Body of pancreas (tissue), 4 donors: ENCODE measurements at regions not wholly inside any gene's neighbourhood (a gene's known extent, or its start where the extent isn't known, plus 50 kb on each side); places are given as distances from the start of the nearest gene placed in this dataset.
"Not testable (repeated sequence)": the region's sequence is repeated elsewhere in the genome, so short reads cannot be mapped to it uniquely, and the experiment has no call there.

Experiments
- ATAC-seq: fragments of 150-250 bp; one replicate; pipeline ENCODE4 v1.9.1; 2016
- DNase-seq, 4 donors: peaks; one replicate each; pipeline ENCODE4 v3.0.0-alpha.2; 2019
- H3K27ac ChIP-seq, 4 donors: fragments of 200-600 bp; sonication (generic); 1 replicate in 3 of 4; 2 replicates in 1 of 4; pipeline versions ENCODE4 v1.5.1 to v1.6.1; 2016 to 2019; ENCODE audit warnings: mild to moderate bottlenecking in 1 of 4, mixed read lengths in 1 of 4, moderate library complexity in 1 of 4
- H3K27me3 ChIP-seq, 2 donors: fragments of 200-600 bp; sonication (generic); one replicate each; pipeline ENCODE4 v1.6.0; 2016; ENCODE audit warnings: mild to moderate bottlenecking in 1 of 2
- H3K36me3 ChIP-seq, 2 donors: fragments of 200-600 bp; sonication (generic); replicated peaks in 1 of 2; 2 replicates each; pipeline ENCODE4 v1.5.1; 2016; ENCODE audit warnings: low read depth in 2 of 2; ENCODE audit not compliant: insufficient read depth in 1 of 2
- H3K4me1 ChIP-seq: fragments of 200-600 bp; sonication (generic); one replicate; pipeline ENCODE4 v1.6.0; 2016
- H3K4me3 ChIP-seq, 2 donors: fragments of 200-600 bp; sonication (generic); 1 replicate in 1 of 2; 2 replicates in 1 of 2; pipeline ENCODE4 v1.5.1; 2016 to 2019
- H3K9me3 ChIP-seq, 3 donors: fragments of 200-600 bp; sonication (generic); 1 replicate in 2 of 3; 2 replicates in 1 of 3; pipeline ENCODE4 v1.5.1; 2016
- POLR2A ChIP-seq, 3 donors: fragments of 450-650 bp; IDR thresholded peaks; one replicate each; pipeline ENCODE4 v1.6.1; 2016; ENCODE audit warnings: antibody characterized with exemption in 3 of 3, mild to moderate bottlenecking in 2 of 3
- WGBS, 2 donors: methylation state at CpG; one replicate each; pipeline ENCODE4 v1.1.5; 2017; 5-methylcytosine and 5-hydroxymethylcytosine counted together
- intact Hi-C: fragments of 100-400 bp; cut with DNase I; formaldehyde crosslinking; loops from one replicate; pipeline ENCODE4 v1.15.1; 2023
- TF ChIP-seq, protein P1 (sequence below), 7 experiments: fragments of 450-650 bp in 4 of 7; fragments of 200-600 bp in 3 of 7; sonication (generic) in 3 of 7; IDR thresholded peaks; one replicate each; pipeline ENCODE4 v1.5.1; 2016 to 2019; ENCODE audit warnings: antibody characterized with exemption in 7 of 7

DNA sequence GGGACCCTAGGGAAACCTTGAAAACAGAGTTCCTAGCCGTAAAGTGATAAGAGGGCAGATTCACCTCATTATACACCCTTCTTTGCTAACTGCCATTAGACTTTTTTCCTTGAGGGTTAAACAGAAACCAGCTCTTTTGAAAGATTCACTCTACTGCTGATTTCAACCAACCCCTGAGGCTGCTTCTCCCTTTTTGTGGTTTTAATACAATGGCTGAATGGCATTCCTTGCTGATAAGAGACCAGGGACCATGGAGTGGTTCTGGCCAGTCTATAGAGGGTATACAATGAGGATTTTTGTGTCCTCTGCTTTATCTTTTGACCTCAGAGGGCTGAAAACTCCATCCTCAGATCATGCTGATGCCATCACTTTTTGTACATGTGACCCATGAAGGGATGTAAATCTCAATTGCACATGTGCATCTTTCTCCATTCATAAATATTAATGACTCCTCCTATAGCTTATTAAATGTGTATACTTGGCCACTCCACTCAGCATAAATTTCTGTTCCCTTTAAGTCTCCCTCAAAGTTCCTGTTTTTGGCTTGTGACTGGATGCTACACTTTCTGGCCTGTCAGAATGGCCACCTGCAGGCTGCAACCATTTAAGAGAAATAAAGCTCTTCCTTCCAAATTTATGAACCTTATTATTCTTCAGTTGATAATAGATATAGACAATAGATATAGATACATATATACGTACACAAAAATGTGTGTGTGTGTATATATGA, 233.8 kb upstream of the SEL1L start:
- 74 to 77% methylated on average over 2 of the region's 2 CpGs for WGBS, 2 donors
- DNase-seq (no peak), ATAC-seq (no peak)
- H3K36me3 ChIP-seq = no peaks in the 10 kb centered on the region
- H3K4me1 ChIP-seq = no peaks in the 10 kb centered on the region
- intact Hi-C loops = no loop called here
- no peaks in the 10 kb centered on the region for H3K9me3 ChIP-seq
- H3K27me3 ChIP-seq = no peaks in the 10 kb centered on the region
- no peak overlapping the region for H3K4me3 ChIP-seq
- no peak overlapping the region for H3K27ac ChIP-seq
- TF ChIP-seq POLR2A (IDR thresholded peaks at IDR 0.05) = no peak
- TF ChIP-seq, protein P1, sequence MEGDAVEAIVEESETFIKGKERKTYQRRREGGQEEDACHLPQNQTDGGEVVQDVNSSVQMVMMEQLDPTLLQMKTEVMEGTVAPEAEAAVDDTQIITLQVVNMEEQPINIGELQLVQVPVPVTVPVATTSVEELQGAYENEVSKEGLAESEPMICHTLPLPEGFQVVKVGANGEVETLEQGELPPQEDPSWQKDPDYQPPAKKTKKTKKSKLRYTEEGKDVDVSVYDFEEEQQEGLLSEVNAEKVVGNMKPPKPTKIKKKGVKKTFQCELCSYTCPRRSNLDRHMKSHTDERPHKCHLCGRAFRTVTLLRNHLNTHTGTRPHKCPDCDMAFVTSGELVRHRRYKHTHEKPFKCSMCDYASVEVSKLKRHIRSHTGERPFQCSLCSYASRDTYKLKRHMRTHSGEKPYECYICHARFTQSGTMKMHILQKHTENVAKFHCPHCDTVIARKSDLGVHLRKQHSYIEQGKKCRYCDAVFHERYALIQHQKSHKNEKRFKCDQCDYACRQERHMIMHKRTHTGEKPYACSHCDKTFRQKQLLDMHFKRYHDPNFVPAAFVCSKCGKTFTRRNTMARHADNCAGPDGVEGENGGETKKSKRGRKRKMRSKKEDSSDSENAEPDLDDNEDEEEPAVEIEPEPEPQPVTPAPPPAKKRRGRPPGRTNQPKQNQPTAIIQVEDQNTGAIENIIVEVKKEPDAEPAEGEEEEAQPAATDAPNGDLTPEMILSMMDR (IDR thresholded peaks at IDR 0.05) = no peak

DNA sequence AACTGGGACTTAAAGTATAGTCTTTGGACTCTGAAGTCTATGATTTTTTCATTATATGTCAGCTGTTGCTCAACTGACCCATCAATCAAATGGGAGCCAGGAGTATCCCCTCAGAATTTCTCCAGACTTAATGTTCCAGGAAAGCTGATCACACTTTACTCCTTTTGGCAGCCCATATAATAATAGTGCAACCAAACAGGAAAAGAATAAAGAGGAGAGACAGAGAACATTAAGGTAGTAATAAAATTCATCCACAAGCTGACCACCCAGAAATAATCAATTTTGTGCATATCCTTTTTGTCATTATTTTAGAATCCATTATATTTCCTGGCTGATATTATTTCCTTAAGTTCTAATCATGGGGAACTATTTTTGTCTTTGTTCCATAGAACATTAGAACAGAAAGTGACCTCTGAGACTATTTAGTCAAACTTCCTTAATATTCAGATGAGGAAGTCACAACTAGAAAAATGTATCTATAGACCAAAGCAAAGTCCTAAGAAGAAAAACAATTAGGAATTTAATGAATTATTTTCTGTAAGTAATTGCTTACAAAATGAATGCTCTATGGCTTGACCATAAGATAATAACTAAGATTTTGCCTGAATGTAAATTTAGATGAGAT, 238.1 kb upstream of the SEL1L start:
- no peaks in the 10 kb centered on the region for H3K27me3 ChIP-seq

DNA sequence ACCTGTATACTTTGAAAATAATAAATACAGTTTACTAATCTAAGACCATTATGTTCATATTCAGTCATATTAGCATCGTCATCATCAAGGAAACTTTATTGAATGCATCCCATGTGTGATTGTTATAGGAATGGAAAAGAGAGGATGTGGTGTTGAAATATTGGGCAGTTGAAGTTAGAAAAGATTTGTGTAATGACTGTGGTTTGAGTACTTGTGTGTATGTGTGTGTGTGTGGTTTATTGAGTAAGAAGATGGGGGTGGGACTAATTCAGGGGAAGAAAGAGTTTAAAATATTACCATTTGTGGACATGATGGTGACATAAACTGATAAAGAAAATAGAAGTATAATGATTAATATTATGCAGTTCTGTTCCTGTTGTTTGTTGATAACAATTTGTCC, 238.7 kb upstream of the SEL1L start:
- Histone ChIP-seq H3K4me1 (no peaks in the 10 kb centered on the region), H3K9me3 (no peaks in the 10 kb centered on the region), H3K36me3 (no peaks in the 10 kb centered on the region), H3K4me3 (no peak overlapping the region), H3K27me3 (no peaks in the 10 kb centered on the region), H3K27ac (no peak overlapping the region)
- intact Hi-C loops = no loop called here
- WGBS, 2 donors = 73 to 85% methylated on average over 1 of the region's 1 CpG
- no peak for ATAC-seq
- TF ChIP-seq, protein P1 (IDR thresholded peaks at IDR 0.05) = no peak
- no peak for TF ChIP-seq POLR2A (IDR thresholded peaks at IDR 0.05)
- DNase-seq = no peak

More for the DNA sequence above, 238.1 kb upstream of the SEL1L start:
- H3K4me1 ChIP-seq = no peaks in the 10 kb centered on the region
- TF ChIP-seq POLR2A (IDR thresholded peaks at IDR 0.05) = no peak
- TF ChIP-seq, protein P1 (IDR thresholded peaks at IDR 0.05) = no peak
- H3K27ac ChIP-seq = no peak overlapping the region
- H3K4me3 ChIP-seq = no peak overlapping the region
- H3K9me3 ChIP-seq = no peaks in the 10 kb centered on the region
- intact Hi-C loops = no loop called here
- DNase-seq = no peak
- ATAC-seq = no peak
- no peaks in the 10 kb centered on the region for H3K36me3 ChIP-seq

DNA sequence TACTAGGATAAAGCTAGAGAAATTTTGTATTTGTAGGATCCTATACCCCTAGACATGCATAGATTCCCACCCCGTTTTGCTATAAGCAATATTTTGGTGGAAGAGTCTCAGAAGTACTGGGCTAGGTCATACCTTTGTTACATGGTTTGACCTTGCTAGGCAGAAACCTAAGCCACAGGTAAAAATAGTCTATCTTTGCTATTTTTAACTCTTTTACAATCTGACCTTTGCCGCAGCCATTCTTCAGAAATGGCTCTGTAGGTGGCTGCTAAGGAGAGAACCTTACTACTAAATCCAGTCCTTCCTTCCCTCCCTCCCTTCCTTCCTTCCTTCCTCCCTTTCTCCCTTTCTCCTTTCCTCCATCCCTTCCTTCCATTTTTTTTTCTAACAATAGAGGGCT, 242.9 kb upstream of the SEL1L start:
- 84 to 91% methylated on average over 2 of the region's 2 CpGs for WGBS, 2 donors
- H3K4me1 ChIP-seq = no peaks in the 10 kb centered on the region
- intact Hi-C loops = no loop called here
- no peak for DNase-seq
- ATAC-seq = no peak
- no peak overlapping the region for H3K4me3 ChIP-seq
- TF ChIP-seq POLR2A (IDR thresholded peaks at IDR 0.05) = no peak
- TF ChIP-seq, protein P1 (IDR thresholded peaks at IDR 0.05) = no peak
- H3K9me3 ChIP-seq = no peaks in the 10 kb centered on the region
- no peaks in the 10 kb centered on the region for H3K36me3 ChIP-seq
- no peak overlapping the region for H3K27ac ChIP-seq
- H3K27me3 ChIP-seq = no peaks in the 10 kb centered on the region

DNA sequence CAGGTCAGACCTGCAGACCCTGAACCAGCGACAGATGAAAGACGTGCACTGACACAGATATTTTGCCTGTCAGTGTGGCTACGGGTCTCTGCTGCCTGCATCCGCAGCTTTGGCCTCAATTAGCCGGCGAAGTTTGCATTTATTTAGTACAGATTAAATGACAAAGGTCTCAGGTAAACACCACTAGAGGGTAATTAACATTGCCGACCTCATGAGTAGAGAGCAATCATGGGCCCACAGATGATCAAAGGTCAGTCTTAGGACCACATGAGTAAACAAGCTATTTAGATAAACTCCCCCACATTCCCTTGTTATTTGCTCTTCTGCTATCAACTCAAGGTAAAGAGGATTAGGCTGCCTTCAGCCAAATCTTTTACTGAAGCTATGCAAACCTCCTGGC, 248.1 kb upstream of the SEL1L start:
- H3K4me3 ChIP-seq, H3K27me3 ChIP-seq, intact Hi-C loops, ATAC-seq, DNase-seq, H3K36me3 ChIP-seq, H3K4me1 ChIP-seq, H3K9me3 ChIP-seq, H3K27ac ChIP-seq: not testable (repeated sequence)
- WGBS, 2 donors = 56 to 57% methylated on average over 7 of the region's 7 CpGs
